ENCODE measurements at regions not wholly inside any gene's neighbourhood (a gene's known extent, or its start where the extent isn't known, plus 50 kb on each side); places are given as distances from the start of the nearest gene placed in this dataset.

DNA sequence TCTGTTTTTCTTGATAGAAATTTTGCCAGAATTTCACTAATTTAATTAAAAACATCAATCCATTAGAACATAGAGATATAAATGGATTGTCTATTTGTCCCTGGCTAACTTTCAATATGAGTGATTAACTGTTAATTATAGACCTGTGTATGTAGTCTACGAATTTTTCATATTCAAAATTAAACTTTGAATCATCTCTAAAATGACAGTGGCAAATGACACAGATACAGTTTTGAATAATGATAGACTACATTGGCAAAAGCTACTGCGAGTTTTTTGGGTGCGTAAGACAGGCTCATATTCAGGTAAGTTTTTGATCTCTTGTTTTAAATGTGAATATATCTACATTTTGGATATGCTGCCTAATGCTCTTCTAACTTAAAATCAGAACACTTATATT, 86.0 kb upstream of the TBC1D5 start:
- no peak overlapping the region for H3K27ac Mint-ChIP-seq
- H3K36me3 Mint-ChIP-seq (ENCODE audit: insufficient read depth), result no peaks in the 10 kb centered on the region
- no peak overlapping the region for H3K4me3 Mint-ChIP-seq (ENCODE audit: low read depth)
- no peaks in the 10 kb centered on the region for H3K9me3 Mint-ChIP-seq (ENCODE audit: low read depth)
- H3K27me3 Mint-ChIP-seq, result no peaks in the 10 kb centered on the region
- TF ChIP-seq, protein P1, sequence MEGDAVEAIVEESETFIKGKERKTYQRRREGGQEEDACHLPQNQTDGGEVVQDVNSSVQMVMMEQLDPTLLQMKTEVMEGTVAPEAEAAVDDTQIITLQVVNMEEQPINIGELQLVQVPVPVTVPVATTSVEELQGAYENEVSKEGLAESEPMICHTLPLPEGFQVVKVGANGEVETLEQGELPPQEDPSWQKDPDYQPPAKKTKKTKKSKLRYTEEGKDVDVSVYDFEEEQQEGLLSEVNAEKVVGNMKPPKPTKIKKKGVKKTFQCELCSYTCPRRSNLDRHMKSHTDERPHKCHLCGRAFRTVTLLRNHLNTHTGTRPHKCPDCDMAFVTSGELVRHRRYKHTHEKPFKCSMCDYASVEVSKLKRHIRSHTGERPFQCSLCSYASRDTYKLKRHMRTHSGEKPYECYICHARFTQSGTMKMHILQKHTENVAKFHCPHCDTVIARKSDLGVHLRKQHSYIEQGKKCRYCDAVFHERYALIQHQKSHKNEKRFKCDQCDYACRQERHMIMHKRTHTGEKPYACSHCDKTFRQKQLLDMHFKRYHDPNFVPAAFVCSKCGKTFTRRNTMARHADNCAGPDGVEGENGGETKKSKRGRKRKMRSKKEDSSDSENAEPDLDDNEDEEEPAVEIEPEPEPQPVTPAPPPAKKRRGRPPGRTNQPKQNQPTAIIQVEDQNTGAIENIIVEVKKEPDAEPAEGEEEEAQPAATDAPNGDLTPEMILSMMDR (IDR thresholded peaks at IDR 0.05; ENCODE audit: unreplicated experiment), result no peak
- peaks cover 3% of the 10 kb centered on the region for H3K4me1 Mint-ChIP-seq (ENCODE audit: low read depth)
- no peak for DNase-seq (ENCODE audit: low spot score, unreplicated experiment)

DNA sequence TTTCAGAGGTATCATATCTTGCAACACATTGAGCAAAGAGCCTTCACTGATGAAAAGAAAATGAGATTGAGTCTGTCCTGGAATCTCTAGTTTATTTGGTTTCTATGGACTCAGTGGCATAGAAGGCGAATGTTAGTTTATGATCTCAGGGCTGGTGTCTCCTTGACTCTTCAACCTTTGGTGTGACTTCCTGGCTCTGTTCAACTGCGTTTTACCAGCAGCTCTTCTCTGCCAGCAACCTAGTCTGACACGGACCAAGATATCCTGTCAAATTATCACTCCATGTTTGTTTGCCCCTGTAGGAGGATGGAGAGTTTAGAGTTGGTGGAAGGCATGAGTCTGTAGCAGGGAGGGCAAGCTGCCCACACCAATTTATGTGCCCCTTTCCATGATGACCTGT, 82.9 kb upstream of the TBC1D5 start:
- TF ChIP-seq, protein P1 (IDR thresholded peaks at IDR 0.05; ENCODE audit: unreplicated experiment), result no peak
- no peak overlapping the region for H3K27ac Mint-ChIP-seq
- H3K9me3 Mint-ChIP-seq (ENCODE audit: low read depth), result no peaks in the 10 kb centered on the region
- no peaks in the 10 kb centered on the region for H3K36me3 Mint-ChIP-seq (ENCODE audit: insufficient read depth)
- peaks cover 7% of the 10 kb centered on the region for H3K4me1 Mint-ChIP-seq (ENCODE audit: low read depth)
- H3K4me3 Mint-ChIP-seq (ENCODE audit: low read depth), result no peak overlapping the region
- DNase-seq (ENCODE audit: low spot score, unreplicated experiment), result no peak
- H3K27me3 Mint-ChIP-seq, result no peaks in the 10 kb centered on the region

DNA sequence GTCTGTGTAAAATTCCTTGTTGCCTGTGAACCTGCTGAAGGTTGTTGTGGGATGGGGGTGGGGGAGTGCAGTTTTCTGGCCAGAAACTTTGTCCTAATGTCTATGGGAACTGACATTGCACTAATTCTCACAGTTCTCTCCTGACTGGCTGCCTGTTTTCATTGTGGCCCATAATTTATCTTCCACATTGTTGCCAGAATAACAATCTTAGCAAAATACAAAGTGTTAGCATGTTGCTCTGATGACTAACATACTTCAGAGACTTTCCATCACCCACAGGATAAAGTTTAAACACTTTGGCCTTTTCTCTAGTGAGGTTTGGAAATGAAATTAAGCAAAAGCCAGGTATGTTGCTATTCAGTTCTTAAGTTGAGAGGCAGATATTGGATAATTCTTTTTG, 81.4 kb upstream of the TBC1D5 start:
- no peak overlapping the region for H3K27ac Mint-ChIP-seq
- H3K4me3 Mint-ChIP-seq (ENCODE audit: low read depth), result no peak overlapping the region
- no peak for DNase-seq (ENCODE audit: low spot score, unreplicated experiment)
- H3K4me1 Mint-ChIP-seq (ENCODE audit: low read depth), result peaks cover 7% of the 10 kb centered on the region
- TF ChIP-seq, protein P1 (IDR thresholded peaks at IDR 0.05; ENCODE audit: unreplicated experiment), result no peak
- no peaks in the 10 kb centered on the region for H3K27me3 Mint-ChIP-seq
- no peaks in the 10 kb centered on the region for H3K36me3 Mint-ChIP-seq (ENCODE audit: insufficient read depth)
- H3K9me3 Mint-ChIP-seq (ENCODE audit: low read depth), result no peaks in the 10 kb centered on the region

DNA sequence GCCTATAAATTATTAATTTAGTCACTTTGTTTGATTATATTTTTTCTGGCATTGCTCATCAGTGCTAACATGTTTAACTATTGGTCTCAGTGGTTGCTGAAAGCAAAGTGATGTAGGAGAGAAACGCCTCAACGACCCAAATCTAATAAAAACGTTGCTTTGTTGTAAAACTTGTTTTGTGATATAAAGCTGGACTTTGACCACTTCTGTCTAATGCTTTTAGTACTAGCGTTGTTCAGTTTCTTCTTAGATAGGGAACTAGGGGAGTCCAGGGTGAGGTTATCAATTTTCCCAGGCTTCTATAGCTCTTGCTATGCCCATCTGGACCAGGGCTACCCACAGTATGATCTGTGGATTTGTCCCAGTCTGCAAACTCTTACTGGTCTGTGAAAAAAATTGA, 80.6 kb upstream of the TBC1D5 start:
- peaks cover 7% of the 10 kb centered on the region for H3K4me1 Mint-ChIP-seq (ENCODE audit: low read depth)
- DNase-seq (ENCODE audit: low spot score, unreplicated experiment), result no peak
- H3K9me3 Mint-ChIP-seq (ENCODE audit: low read depth), result no peaks in the 10 kb centered on the region
- no peaks in the 10 kb centered on the region for H3K27me3 Mint-ChIP-seq
- H3K27ac Mint-ChIP-seq, result no peak overlapping the region
- no peaks in the 10 kb centered on the region for H3K36me3 Mint-ChIP-seq (ENCODE audit: insufficient read depth)
- H3K4me3 Mint-ChIP-seq (ENCODE audit: low read depth), result no peak overlapping the region
- TF ChIP-seq, protein P1 (IDR thresholded peaks at IDR 0.05; ENCODE audit: unreplicated experiment), result no peak

DNA sequence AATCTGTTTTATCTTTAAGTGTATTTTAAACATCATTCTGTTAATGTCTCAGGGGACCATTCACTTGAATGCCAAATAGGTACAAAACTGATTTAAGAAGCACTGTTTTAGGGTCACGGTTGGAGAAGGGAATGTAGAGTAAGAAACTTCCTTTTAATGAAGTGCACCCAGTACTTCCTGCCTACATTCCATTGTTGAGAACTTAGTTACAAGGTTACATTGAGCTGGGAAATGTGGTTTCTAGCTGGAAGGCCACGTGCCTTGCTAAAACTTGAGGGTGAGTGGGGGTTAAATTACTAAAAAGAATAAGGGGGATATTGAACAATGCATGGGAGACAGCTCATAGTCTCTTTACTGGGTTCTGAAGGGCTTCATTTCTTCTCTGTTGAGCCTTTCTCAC, 78.3 kb upstream of the TBC1D5 start:
- TF ChIP-seq, protein P1 (IDR thresholded peaks at IDR 0.05; ENCODE audit: unreplicated experiment), result no peak
- Mint-ChIP-seq H3K4me1 (ENCODE audit: low read depth) (peaks cover 7% of the 10 kb centered on the region), H3K9me3 (ENCODE audit: low read depth) (no peaks in the 10 kb centered on the region), H3K36me3 (ENCODE audit: insufficient read depth) (no peaks in the 10 kb centered on the region), H3K27me3 (no peaks in the 10 kb centered on the region), H3K4me3 (ENCODE audit: low read depth) (no peak overlapping the region), H3K27ac (no peak overlapping the region)
- DNase-seq (ENCODE audit: low spot score, unreplicated experiment), result no peak

Measured in progenitor cell of endocrine pancreas (in vitro differentiated cells).